OCI-LY7 (cell line): ENCODE measurements at regions not wholly inside any gene's neighbourhood (a gene's known extent, or its start where the extent isn't known, plus 50 kb on each side); places are given as distances from the start of the nearest gene placed in this dataset.

Source experiments
- CTCF ChIP-seq: fragments of 200-600 bp; sonication (generic); conservative IDR thresholded peaks from 2 replicates; pipeline ENCODE4 v1.5.1; 2014; ENCODE audit warnings: mild to moderate bottlenecking, antibody characterized with exemption, low read length, moderate library complexity, mixed read lengths
- EZH2phosphoT487 ChIP-seq: fragments of 200-600 bp; sonication (generic); IDR thresholded peaks from 2 replicates; pipeline ENCODE4 v1.6.1; 2018; ENCODE audit warnings: low read depth, borderline replicate concordance, mild to moderate bottlenecking, mixed run types, antibody characterized with exemption, low read length, moderate library complexity, mixed read lengths

GRCh38 chr22:47457509-47458300, 695.3 kb downstream of the TBC1D22A start:
- no peak for TF ChIP-seq CTCF
- TF ChIP-seq EZH2phosphoT487: no peak
